ENCODE measurements at regions not wholly inside any gene's neighbourhood (a gene's known extent, or its start where the extent isn't known, plus 50 kb on each side); places are given as distances from the start of the nearest gene placed in this dataset.
A peak's percentile ranks its signal among the peaks of the same experiment; 100 is the strongest.

- FAIRE-seq, result no peak
- CTCF ChIA-PET (ENCODE audit: low intra/inter-chr PET ratio, low total read pairs), result no interaction called here
These were observed 118.9 kb upstream of the COL21A1 start for GRCh38 chr6:56366141-56366852.

GRCh38 chr6:56364827-56365339 is 117.5 kb upstream of the COL21A1 start:
- no peaks in the 10 kb centered on the region for H3K36me3 ChIP-seq (replicated peaks in 1 of 2; ENCODE audit: control insufficient read depth in 1 of 2, insufficient read depth in 2 of 2, low read length in 2 of 2)
- no peaks in the 10 kb centered on the region for H4K20me1 ChIP-seq (ENCODE audit: insufficient read depth, low read length)
- H3K9ac ChIP-seq (ENCODE audit: insufficient read depth, low read depth, low read length), result no peak overlapping the region
- in situ Hi-C loops (cut with HindIII; ENCODE audit: extremely low pct_ligation_motif_present, low pct_unique_long_range_greater_than_20kb) (loop anchor here (10.0 kb wide), 1 partner anchor 210 kb away; no protein-coding TSS in a partner anchor), intact Hi-C loops (cut with micrococcal nuclease; ENCODE audit: unreplicated experiment) (loop anchor here (10.0 kb wide), 1 partner anchor 380 kb away; no protein-coding TSS in a partner anchor)
- H3K9me3 ChIP-seq (ENCODE audit: low read length), result no peaks in the 10 kb centered on the region
- no peak overlapping the region for H3K4me3 ChIP-seq (replicated peaks in 1 of 3; ENCODE audit: insufficient read depth in 1 of 3, low read depth in 2 of 3, low read length in 3 of 3)
- H3K4me2 ChIP-seq (ENCODE audit: low read depth, low read length), result no peak overlapping the region
- no peak overlapping the region for H3K27ac ChIP-seq (ENCODE audit: extremely low read length, insufficient read depth, low read length)
- ATAC-seq (no peak), DNase-seq (ENCODE audit: low spot score) (no peak), FAIRE-seq (no peak)
- BruUV-seq (replicated peaks), result no TSS peak
- H3K27me3 ChIP-seq (ENCODE audit: control insufficient read depth in 1 of 2, insufficient read depth in 2 of 2, low read length in 2 of 2), result no peaks in the 10 kb centered on the region
- 34% methylated on average over 2 of the region's 2 CpGs for WGBS (ENCODE audit: low lambda C conversion rate)
- CTCF ChIA-PET (ENCODE audit: low intra/inter-chr PET ratio, low total read pairs), result no interaction called here
- H3K4me1 ChIP-seq (ENCODE audit: insufficient read depth, low read length), result peaks cover 53% of the 10 kb centered on the region
- H3K79me2 ChIP-seq (ENCODE audit: insufficient read depth, low read length), result no peaks in the 10 kb centered on the region
- POLR2A ChIA-PET, result no interaction called here
- H2AFZ ChIP-seq (ENCODE audit: low read length), result no peak overlapping the region
- TF ChIP-seq NCOA1 (CRISPR knock-in tag; IDR thresholded peaks at IDR 0.05) (no peak), DNMT1 (CRISPR knock-in tag; IDR thresholded peaks at IDR 0.05) (no peak), TBL1XR1 (IDR thresholded peaks at IDR 0.05; ENCODE audit: borderline replicate concordance, low read length, partially characterized antibody) (no peak), GABPA (IDR thresholded peaks at IDR 0.05; ENCODE audit: low read depth, low read length) (no peak), GABPA (CRISPR knock-in tag; IDR thresholded peaks at IDR 0.05; ENCODE audit: low read depth) (no peak), ZNF180 (CRISPR knock-in tag; IDR thresholded peaks at IDR 0.05; ENCODE audit: borderline replicate concordance, low read depth) (no peak), TIGD3 (CRISPR knock-in tag; IDR thresholded peaks at IDR 0.05; ENCODE audit: borderline replicate concordance) (no peak), PRDM4 (CRISPR knock-in tag; IDR thresholded peaks at IDR 0.05; ENCODE audit: borderline replicate concordance) (no peak), NPAS2 (CRISPR knock-in tag; IDR thresholded peaks at IDR 0.05; ENCODE audit: borderline replicate concordance) (no peak), RFX5 (IDR thresholded peaks at IDR 0.05; ENCODE audit: low read depth, low read length) (no peak), ATF7-NPFF (CRISPR knock-in tag; IDR thresholded peaks at IDR 0.05; ENCODE audit: low read depth) (no peak), ZNF549 (CRISPR knock-in tag; IDR thresholded peaks at IDR 0.05) (no peak), PITX1 (CRISPR knock-in tag; IDR thresholded peaks at IDR 0.05) (no peak), ZNF746 (CRISPR knock-in tag; IDR thresholded peaks at IDR 0.05) (no peak)

More at GRCh38 chr6:56366141-56366852, 118.9 kb upstream of the COL21A1 start:
- H3K9me3 ChIP-seq (ENCODE audit: low read length), result no peaks in the 10 kb centered on the region
- H3K79me2 ChIP-seq (ENCODE audit: insufficient read depth, low read length), result no peaks in the 10 kb centered on the region
- no peaks in the 10 kb centered on the region for H3K27me3 ChIP-seq (ENCODE audit: control insufficient read depth in 1 of 2, insufficient read depth in 2 of 2, low read length in 2 of 2)
- ATAC-seq (no peak), DNase-seq (ENCODE audit: low spot score) (no peak)
- in situ Hi-C loops (cut with HindIII; ENCODE audit: extremely low pct_ligation_motif_present, low pct_unique_long_range_greater_than_20kb), result loop anchor here (10.0 kb wide), 1 partner anchor 209 kb away; no protein-coding TSS in a partner anchor
- H3K36me3 ChIP-seq (replicated peaks in 1 of 2; ENCODE audit: control insufficient read depth in 1 of 2, insufficient read depth in 2 of 2, low read length in 2 of 2), result no peaks in the 10 kb centered on the region
- no peak overlapping the region for H3K27ac ChIP-seq (ENCODE audit: extremely low read length, insufficient read depth, low read length)
- 32% methylated on average over 6 of the region's 6 CpGs for WGBS (ENCODE audit: low lambda C conversion rate)
- 0 out of 2 replicates have a peak overlapping the region, but pooled peaks have one; percentile 23 for H3K4me2 ChIP-seq (ENCODE audit: low read depth, low read length)
- no peak overlapping the region; a peak in 1 of 6 replicates for H3K4me3 ChIP-seq (replicated peaks in 1 of 3; ENCODE audit: insufficient read depth in 1 of 3, low read depth in 2 of 3, low read length in 3 of 3)
- H2AFZ ChIP-seq (ENCODE audit: low read length), result no peak overlapping the region
- no peak overlapping the region for H3K9ac ChIP-seq (ENCODE audit: insufficient read depth, low read depth, low read length)
- no peaks in the 10 kb centered on the region for H4K20me1 ChIP-seq (ENCODE audit: insufficient read depth, low read length)
- peaks cover 67% of the 10 kb centered on the region for H3K4me1 ChIP-seq (ENCODE audit: insufficient read depth, low read length)
- no TSS peak for BruUV-seq (replicated peaks)
- intact Hi-C loops (cut with micrococcal nuclease; ENCODE audit: unreplicated experiment), result loop anchor here (10.0 kb wide), 1 partner anchor 379 kb away; no protein-coding TSS in a partner anchor
- TF ChIP-seq ZFP82 (CRISPR knock-in tag; IDR thresholded peaks at IDR 0.05; ENCODE audit: borderline replicate concordance) (no peak), ZNF263 (CRISPR knock-in tag; IDR thresholded peaks at IDR 0.05) (peak; percentile 96)
- POLR2A ChIA-PET, result no interaction called here

Data from HepG2 (cell line).